T-helper 1 cell (primary cell): ENCODE measurements at regions not wholly inside any gene's neighbourhood (a gene's known extent, or its start where the extent isn't known, plus 50 kb on each side); places are given as distances from the start of the nearest gene placed in this dataset.
"Not testable (repeated sequence)": the region's sequence is repeated elsewhere in the genome, so short reads cannot be mapped to it uniquely, and the experiment has no call there.

Experiments
- DNase-seq, 5 donors: peaks; one replicate each; pipeline ENCODE4 v3.0.0-alpha.2; 2012 to 2020

DNA sequence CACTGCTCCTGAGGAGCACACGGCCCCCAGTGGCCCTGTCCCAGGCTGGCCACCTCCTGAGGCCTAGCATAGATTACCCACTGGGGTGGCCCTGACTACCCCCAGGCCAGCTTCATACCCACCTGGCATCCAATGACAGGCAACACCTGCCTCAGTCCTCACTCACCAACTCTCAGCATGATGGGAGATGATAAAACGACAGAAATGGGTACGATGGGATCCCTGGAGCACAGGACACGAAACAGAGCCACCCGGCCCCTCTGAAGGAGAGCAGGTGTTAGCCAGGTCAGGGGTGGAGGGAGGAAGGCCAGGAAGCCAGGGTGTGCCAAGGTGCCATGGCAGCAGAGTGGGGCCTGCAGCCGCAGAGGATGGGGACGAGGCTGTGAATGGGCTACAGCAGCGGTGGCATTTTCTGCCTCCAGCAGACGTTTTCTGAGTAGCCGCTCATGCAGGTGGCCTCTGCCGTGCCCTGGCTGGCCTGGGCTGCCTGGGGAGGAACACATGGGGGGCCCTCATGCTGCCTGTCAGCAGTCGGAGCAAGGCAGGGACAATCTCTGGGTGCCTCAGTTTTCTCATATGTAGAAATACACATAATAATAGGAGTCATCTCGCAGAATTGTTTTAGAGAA, 50.2 kb upstream of the FGF3 start:
- DNase-seq, result no peak

DNA sequence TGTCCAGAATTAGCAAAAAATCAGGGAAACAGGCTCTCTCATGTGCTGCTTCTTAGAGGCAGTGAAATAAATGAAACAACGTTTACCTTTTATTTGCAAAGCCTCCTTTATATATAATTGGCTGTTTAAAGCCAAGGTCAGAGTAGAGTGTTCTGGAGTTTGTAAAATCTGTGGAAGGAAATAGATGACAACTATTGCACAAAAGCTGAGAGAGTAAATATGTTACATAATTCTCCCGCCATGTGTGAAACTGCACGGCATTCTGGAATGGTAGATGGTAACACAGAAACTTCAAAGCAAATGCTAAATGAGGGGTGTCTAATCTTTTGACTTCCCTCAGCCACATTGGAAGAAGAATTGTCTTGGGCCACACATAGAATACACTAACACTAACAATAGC, 51.5 kb upstream of the FGF3 start:
- no peak for DNase-seq

DNA sequence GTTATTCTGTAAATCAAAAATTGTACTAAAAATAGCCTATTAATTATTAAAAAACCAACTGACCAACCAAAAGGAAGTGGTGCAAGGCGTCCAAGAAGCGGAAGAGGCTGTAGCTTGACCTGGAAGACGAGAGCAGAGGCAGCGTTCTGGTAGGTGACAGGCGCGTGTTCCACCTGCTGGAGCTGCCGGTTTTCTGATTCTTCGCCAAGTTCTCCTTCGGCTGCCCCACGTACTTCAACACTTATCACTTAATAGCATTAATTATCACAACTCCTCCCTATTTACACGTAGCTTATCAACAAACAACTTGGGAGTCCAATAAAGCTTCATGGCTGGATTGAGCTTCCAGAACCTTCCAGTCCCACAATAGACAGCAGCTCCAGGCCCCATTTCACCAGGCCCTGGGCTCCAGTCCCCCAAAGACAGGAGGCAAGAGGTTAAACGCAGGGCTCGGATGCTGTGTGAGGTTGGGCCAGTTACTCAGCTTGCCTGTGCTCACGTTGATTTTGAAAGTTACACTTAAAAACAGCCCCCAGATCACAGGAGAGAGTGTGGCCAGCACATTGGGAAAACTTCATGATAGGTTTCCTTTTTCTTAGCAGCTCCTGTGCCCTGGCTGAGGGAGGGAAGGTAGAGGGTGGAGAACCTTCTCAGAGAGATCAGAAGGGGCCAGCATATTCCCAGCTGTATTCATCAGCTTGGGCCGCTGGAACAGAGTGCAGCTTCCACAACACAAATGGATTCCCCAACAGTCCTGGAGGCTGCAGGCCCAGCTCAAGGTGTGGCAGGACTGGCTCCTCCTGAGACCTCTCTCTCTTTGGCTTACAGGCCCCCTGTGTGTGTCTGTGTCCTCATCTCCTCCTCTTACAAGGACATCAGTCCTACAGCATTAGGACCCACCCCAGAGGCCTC, 54.2 kb upstream of the FGF3 start:
- DNase-seq, result no peak

DNA sequence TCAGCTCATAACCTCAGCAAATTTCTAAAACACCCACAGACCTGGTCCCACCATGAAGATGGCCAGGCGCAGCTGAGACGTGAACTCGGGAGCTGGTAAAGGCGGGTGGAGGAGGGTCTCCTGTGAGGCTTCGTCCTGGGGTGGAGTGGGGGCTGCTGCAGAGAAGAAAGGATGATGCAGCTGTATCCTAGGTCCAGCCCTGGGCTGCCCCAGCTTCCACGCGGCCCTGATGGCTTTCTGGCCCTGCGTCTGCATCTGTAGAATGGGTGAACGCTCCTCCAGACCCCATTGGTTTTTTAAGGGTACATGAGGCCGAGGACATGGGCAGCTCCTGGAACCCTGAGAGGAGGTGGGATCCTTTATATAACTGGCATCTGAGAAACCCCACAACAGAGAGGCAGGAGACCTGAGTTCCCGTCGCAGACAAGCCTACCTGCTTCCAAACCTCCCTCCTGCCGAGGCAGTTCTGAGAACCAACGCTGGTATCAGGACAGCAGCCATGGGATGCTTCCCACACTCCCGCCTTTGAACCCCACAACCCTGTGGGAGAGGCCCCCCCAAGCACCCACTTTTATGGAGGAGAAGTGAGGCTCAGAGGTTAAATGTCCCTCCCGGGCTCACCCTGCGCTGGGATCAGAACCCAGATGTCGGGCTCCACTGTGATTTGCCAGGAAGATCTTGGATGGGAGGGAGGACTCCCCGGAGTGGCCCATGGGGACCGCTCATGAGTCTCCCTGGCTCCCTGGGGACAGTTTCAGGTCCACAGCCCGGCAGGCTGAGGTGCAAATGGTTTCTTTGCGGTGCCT, 55.2 kb upstream of the FGF3 start:
- DNase-seq, result no peak

DNA sequence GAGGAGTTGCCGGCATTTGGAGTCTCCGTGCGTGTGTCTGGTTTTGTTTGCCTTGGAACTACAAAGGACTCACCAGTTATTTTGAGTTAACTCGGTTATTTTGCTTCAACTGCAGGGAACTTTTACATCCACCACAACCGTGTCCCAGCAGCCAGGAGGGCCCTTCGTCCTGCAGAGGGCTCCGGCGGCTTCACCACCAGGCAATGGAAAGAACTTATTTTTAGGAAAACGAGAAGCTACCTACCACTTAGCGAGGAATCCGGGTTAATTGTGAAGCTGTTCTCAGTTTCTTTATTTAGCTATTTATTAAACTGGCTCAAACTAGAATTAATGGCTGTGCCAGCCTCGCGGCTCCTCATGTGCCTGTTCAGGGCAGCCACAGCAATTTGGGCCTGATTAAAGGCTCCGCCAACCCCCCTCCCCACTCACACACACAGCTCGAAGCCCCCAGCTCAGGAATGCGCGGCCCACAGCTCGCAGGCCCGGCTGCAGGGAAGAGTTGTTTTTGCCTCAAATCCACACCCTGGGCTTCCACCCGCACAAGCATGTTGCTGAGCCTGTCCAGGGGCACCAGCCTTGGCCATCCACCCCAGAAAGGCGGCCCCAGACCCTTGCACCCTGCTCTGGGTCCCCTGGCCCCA, 55.9 kb upstream of the FGF3 start:
- DNase-seq, result no peak

DNA sequence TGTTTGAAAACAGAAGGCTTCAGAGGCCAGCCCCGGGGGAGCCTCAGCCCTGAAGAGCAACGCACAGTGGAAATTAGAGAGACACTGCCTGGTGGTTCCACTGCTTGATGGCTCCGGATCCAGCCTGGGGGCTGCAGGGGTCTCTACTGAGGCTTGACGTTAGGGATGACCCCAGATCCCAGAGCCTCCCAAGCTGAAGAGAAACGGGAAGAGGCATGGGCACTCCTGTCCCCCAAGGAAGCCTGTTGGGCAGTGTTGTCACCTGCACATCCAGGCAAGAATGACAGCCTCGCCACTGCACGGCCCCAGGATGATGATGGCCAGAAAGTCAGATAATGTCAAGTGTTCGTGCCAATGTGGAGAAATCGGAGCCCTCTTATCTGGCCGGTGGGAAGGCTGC, 56.8 kb upstream of the FGF3 start:
- no peak for DNase-seq

DNA sequence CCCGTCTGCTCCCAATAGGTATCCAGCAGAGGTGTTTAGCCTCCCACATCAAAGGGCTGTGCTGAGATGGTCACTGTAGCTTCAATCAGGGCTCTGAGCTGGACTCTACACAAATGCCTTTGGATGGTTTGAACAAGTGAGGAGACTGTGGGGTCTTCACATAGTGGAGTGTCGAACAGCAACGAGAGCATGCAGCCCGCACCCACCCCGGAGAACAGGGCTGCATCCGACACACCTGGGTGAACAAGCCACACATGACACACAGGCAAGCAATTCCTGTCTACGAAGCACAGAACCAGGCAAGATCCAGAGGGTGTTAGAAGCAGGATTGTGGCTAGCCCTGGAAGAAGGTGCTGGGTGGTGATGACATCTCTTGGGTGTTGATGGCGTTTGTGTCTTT, 58.0 kb upstream of the FGF3 start:
- DNase-seq, result no peak

DNA sequence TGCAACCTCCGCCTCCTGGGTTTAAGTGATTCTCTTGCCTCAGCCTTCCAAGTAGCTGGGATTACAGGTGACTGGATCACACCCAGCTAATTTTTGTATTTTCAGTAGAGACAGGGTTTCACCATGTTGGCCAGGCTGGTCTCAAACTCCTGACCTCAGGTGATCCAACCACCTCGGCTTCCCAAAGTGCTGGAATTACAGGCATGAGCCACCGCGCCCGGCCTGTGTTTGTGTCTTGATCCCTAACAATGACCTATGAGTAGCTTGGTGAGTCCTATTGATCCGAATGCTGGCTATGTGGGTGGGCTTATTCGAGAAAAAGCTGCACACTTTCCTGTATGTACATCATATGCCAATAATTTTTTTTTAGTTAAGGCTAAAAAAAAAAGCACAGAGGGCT, 58.5 kb upstream of the FGF3 start:
- DNase-seq, result not testable (repeated sequence)

DNA sequence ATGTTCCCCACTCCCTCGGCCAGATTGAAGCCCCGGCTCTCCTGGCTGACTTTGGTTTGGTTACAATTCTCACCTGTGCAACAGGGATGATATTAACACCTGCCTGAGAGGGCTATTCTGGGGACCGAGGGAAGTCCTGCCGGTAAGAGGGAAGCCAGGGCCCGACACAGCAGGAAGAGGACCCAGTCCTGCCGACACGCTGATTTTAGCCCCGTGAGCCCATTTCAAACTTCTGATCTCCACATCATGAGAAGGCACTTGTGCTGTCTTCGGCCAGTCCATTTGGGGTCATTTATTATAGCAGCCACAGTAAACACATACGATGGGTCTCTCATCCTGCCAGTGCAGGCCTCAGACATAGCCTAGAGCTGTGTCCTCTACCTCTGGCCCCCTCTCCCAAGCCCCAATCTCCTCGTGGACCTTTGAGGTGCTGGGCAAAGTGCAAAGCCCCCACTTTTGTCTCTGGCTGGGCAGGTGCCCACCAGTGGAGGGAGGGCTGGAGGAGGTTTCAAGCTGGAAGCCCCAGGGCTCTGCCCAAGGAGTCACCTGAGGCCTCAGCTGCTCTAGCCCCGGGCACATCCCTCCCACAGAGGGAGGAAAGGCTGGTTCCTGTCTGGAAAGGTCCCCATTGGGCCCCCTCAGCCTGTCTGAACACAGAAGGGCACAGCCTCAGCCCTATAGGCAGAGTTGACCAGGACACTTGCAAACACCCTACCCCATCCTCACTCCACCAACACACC, 59.1 kb upstream of the FGF3 start:
- no peak for DNase-seq

DNA sequence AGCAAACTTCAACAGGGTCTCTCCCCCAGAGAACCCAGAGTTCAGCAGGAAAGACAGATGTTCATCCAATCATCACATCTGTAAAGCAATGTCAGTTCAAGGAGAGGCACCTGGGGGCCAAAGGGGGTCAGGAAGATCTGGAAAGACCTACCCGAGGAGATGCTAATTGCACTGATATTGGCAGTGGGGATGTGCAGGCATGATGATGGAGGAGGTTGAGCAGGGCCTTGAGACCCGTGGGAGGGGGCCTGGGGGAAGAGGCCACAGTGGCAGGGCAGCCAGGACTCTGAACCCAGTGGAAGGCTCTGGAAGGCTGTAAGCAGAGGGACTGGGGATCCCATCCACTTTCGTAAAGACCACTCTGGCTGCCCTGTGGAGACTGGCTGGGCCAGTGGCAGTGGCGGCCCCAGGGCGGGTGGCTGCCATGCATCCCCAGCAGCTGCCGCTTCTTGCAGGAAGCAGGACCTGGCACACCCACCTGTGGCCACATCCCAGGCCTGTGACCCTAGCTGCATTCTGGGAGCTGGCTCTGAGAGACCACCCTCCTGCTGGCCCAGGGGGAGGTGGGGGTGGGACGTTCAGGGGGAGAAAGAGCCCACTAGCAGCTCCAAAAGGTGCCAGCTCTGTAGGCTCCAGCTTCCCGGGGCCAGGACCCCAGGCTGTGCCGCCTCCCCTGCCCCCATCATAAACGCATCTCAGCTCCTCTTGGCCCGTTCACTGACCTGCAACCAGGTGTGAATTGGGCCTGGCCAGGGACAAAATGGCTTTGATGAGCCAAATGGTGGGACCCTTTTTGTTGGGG, 59.9 kb upstream of the FGF3 start:
- no peak for DNase-seq

DNA sequence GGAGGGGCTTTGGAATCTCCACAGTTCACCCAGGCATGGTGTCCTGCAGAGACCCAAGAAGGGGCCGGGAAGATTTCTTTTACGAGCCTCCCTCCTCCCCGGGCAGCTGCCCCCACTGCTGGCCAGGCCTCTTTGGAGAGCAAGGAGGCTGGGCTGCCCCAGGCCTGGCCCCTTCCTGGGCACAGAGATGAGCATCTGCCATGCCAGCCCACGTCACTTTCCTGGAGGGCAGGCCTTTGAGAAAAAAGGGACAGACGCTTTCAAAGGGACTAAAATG, 60.5 kb upstream of the FGF3 start:
- DNase-seq, result no peak

DNA sequence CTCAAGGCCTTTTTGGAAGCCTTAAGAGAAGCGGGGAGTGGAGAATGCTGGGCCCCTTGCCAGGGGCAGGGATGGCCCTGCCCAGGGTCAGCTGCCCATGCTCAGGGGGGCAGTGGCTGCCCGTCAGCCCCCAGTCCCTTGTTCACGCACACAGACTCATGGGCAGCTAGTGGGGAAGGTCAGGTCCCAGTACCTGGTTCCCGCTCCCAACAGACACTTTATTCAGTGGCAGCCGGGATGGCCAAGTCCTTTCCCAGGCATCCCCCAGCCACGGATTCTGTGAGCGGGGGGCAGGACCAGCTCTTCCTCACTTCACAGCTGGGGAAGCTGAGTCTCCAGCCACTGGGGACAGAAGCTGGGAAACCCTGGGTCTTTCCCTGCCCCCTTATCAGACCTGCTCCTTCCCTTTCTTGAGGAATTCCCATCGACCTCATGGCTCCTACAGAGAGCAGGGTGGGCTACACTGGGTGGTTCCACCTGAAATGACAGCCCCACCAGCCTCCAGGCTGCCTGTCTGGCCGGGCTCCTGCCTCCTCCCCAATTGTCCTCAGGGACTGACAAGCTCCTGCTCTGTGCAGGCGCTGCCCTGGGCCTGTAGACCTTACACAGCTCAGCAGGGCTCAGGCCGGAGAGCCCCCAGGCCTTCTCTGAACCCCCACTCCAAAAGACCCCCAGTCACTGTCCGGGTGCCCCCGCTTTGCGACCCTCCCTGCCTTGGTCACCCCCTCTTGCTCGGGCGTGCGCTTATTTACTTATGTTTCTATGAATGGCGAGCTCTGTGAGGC, 61.0 kb upstream of the FGF3 start:
- no peak for DNase-seq

DNA sequence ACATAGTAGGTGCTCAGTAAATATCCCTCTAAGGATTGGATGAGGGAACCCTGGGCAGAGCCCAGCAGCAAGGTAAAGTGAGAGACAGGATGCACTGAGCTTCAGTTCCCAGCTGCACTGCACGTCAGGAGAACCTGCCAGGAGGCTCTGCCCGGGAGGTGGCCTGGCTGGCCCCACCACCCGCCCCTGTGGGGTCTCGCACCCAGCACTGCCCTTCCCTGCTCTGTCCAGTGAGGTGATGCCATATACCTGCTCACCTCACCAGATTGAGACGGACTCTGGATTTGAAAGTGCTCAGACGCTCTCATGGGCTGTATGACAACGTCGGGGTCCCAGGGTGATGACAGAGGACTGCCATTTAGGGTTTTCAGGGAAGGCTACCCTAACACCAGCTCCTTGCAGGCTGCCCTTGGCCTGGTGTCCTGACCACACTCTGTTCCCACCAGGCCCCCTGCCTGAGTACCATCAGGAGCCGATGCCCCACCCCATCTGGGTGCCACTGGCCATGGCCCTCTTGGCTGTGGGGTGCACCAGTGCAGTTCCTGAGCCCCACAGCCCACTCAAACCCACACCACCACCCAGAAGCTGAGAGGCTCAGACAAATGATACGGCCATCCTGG, 61.7 kb upstream of the FGF3 start:
- no peak for DNase-seq

DNA sequence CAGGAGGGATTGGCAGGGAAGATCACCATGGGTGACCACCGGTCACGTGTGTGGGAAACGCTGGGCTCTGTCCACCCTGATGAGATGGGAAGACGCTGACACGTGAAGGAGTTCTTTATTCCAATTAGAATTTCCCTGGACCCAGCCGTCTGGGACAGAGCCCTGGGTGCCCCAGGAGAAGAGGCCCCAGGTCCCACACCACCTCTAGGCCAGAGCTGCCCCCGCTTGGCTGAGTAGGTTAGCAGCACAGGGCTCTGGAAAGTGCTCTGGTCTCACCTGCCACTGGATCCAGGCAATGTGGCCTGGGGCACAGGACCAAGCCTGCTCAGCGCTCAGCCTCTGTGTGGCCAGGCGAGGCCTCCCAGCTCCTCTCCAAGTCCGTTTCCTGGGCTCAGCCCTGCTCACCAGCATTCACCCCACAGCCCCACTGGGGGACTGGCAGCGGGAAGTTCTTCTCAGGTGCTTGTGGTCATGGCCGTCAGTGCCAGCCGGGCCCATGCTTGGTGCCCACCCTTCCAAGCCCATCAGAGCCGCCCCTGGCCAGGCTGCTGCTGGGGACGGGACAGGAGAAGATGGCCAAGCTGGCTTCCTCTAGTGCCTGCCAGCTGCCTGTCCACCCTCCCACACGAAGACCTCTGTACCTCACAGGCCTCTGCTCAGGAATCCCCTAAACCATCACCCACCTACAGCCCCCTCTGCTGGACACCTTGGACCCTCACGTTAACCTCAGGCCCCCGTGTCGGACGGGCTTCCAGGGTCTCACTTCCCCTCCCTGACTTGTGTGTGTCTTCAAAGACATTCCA, 62.5 kb upstream of the FGF3 start:
- DNase-seq, result no peak

DNA sequence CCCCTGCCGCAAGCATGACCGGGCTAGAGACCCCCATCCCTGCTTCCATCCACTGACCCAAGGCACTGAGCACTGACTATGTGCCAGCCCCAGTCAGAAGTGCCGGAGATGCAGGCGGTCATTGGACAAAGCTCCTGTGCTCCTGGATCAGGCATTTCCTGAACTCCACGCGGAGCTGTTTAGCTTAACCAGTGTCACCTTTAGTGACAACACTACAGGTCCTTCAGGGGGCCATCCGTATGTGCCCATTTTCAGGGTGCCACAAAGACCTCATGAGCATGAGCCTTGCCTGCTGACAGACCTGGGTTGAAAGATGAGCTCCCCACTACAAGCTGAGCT, 63.0 kb upstream of the FGF3 start:
- DNase-seq, result no peak

DNA sequence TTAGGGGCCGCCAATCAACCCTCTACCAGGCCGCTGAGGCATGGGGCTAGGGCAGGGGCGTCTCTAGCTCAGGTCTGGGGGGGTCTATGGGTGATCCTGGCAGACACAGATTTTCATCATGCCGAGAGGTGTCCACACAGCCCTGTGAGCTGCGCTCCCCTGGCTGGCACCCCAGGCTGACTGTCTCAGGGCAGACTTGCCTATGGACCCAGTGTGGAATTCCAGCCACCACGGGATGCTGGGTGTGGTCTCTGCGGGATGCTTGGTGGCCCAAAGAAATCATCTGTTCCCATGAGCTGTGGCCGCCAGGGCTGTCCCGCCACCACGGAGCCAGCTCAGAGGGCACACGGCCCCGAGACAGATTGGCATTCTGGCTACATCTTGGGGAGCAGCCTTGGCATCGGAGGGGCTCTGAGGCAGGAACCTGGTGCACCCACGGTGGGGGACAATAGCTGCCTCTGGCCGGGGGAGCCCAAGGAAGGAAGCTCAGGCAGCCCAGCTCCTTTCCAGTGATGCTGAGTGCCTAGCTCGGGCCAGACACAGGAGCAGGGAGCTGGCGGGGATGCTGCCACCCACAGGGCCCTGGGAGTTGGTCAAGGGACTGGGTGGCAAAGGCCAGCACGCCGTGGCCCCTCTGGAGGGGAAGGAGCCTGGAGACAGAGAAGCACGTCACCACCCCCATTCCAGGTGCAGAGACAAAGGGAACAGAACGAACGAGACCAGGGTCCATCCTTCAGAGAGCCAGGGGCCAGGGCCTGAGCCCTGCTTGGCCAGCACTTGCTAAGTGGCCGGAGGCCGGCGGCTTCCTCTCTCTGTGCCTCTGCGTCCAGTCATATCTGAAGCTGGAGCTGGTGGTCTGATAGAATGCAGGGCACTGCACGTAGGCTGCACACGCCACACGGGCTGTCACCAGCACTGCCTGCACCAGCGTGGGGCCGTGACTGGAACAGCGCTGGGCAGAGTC, 64.4 kb upstream of the FGF3 start:
- DNase-seq, result no peak

DNA sequence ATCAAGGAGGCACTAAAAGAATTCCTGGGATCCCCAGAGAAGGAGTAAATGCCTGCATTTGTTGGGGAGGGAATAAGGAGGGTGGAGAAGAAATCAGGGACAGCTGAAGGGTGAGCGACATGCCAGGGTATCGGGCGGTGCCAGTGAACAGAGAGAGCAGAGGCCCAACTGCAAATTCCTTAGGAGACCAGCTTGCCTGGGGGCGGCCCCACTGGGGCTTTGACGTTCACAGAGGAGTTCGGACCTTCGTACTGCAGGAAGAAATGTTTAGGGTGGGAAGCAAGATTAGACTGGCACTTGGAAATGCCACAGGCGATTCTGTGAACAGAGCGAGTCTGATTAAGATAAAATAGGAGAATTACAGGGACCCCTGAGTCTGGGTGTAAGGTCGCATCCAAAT, 65.1 kb upstream of the FGF3 start:
- DNase-seq, result no peak

DNA sequence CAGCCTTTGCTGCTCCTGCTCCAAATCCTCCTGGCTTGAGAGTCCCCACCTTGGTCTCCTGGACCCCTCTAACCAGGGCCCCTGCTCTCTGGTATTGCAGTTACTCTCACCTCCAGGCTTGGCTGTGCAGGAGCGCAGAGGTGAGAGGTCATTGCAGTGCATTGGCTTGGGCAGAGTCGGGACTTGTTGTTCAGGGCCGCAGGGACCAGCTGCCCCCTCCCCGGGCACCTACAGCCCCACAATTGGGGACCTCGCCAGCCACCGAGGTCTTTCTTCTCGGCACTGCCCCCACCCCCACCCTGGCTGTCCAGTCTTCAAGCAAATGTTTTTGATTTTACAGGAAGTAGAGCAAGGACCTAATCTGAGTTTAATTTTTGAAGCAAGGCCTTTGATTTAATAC, 65.5 kb upstream of the FGF3 start:
- DNase-seq, result no peak

DNA sequence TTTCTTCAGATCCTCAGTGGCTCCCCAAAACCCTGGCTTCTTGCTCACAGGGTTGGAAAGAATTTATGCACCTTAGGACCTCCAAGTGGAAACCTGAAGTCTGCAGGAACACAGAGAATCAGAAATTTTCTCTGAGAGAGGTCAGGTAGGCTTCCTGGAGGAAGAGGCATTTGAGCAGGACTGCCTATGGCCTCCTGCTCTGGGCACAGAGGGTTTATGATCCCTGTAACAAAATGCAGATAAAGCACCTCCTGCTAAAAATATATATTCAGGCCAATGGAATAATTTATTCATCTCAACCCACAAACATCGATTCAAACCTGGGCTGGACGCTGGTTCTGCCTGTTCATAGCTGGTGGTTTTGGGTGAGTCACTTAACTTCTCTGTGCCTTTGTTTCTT, 68.1 kb upstream of the FGF3 start:
- no peak for DNase-seq
